NT2/D1 (cell line): ENCODE measurements at regions not wholly inside any gene's neighbourhood (a gene's known extent, or its start where the extent isn't known, plus 50 kb on each side); places are given as distances from the start of the nearest gene placed in this dataset.

Experiments
- SUZ12 ChIP-seq: IDR thresholded peaks from 2 replicates; pipeline ENCODE4 v1.6.1; 2011; ENCODE audit not compliant: insufficient read length, insufficient read depth; ENCODE audit errors: extremely low read depth
- YY1 ChIP-seq: IDR thresholded peaks from 2 replicates; pipeline ENCODE4 v1.6.1; 2011; ENCODE audit not compliant: insufficient read length, insufficient read depth
- ZNF274 ChIP-seq: IDR thresholded peaks from 2 replicates; pipeline ENCODE4 v1.6.1; 2011; ENCODE audit warnings: mild to moderate bottlenecking, low read depth, low read length

GRCh38 chr7:20062932-20063331, 154.3 kb downstream of the MACC1 start:
- no peak for TF ChIP-seq YY1
- no peak for TF ChIP-seq ZNF274
- no peak for TF ChIP-seq SUZ12
